ENCODE measurements at regions not wholly inside any gene's neighbourhood (a gene's known extent, or its start where the extent isn't known, plus 50 kb on each side); places are given as distances from the start of the nearest gene placed in this dataset.

DNA sequence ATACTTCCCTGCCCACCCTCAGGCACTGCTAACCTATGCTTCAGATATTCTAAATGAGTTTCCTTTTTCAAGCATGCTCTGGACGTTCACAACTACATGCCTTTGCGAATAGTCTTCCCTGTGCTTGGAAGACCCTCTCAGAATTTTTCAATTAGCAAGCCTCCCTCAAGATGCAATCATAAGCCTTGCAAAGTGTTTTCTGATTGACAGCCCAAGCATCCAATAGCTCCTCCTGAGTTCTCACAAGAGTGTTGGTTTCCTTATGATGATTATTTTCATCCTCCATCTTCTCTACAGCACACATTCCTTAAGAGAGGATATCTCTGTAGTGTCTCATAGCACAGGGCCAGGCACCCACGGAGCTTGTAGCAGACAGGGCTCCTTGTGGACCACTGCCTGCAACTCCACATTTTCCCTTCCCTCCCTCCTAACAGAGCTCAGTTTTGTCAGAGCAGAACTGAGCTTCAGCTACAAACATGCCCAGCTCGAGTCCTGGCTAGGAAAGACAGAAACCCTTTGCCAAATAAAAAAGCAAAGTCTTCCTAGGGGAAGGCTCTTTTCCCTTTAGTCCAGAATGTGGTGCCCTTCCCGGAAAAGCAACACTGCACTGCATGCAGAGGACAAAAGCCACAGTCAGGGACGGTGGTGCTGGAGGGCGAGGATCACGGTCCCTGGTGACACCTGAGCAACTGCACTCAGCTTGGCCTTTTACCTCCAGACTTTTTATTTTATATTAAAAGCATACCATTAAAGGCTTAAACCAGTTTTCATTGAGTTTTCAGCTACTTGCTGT lies 819.8 kb upstream of the ID2 start:
- Histone ChIP-seq H3K4me3 (replicated peaks in 1 of 3; ENCODE audit: low read depth in 2 of 3, low read length in 3 of 3) (no peak overlapping the region), H4K20me1 (ENCODE audit: insufficient read depth, low read length) (no peaks in the 10 kb centered on the region), H3K9ac (ENCODE audit: insufficient read depth, low read length, poor library complexity, severe bottlenecking) (no peak overlapping the region), H3K27ac (ENCODE audit: low read depth in 1 of 2, low read length in 2 of 2) (no peak overlapping the region), H3K9me3 (replicated peaks in 1 of 2; ENCODE audit: control insufficient read depth in 1 of 2, insufficient read depth in 1 of 2, low read length in 2 of 2) (no peaks in the 10 kb centered on the region), H2AFZ (ENCODE audit: insufficient read depth, low read depth, low read length, poor library complexity, severe bottlenecking) (no peak overlapping the region), H3K27me3 (ENCODE audit: control insufficient read depth in 2 of 2, insufficient read depth in 2 of 2, low read length in 2 of 2) (no peaks in the 10 kb centered on the region), H3K79me2 (ENCODE audit: insufficient read depth, low read length) (no peaks in the 10 kb centered on the region), H3K4me2 (replicated peaks; ENCODE audit: extremely low read depth, low read length, poor library complexity, severe bottlenecking) (no peak overlapping the region), H3K4me1 (ENCODE audit: control insufficient read depth in 1 of 2, insufficient read depth in 2 of 2, low read length in 2 of 2) (peaks cover 11 to 12% of the 10 kb centered on the region in 2 donors), H3K36me3 (replicated peaks in 1 of 2; ENCODE audit: control insufficient read depth in 1 of 2, insufficient read depth in 2 of 2, low read length in 2 of 2) (no peaks in the 10 kb centered on the region)
- Mint-ChIP-seq H3K4me3 (no peak overlapping the region), H3K9me3 (peaks cover 0 to 3% (median 0%) of the 10 kb centered on the region in 7 donors), H3K27me3 (ENCODE audit: low read depth in 3 of 3) (peaks cover 0 to 4% (median 0%) of the 10 kb centered on the region in 3 donors), H3K4me1 (peaks cover 3% of the 10 kb centered on the region), H3K27ac (no peak overlapping the region), H3K36me3 (no peaks in the 10 kb centered on the region)
- TF ChIP-seq, protein P1, sequence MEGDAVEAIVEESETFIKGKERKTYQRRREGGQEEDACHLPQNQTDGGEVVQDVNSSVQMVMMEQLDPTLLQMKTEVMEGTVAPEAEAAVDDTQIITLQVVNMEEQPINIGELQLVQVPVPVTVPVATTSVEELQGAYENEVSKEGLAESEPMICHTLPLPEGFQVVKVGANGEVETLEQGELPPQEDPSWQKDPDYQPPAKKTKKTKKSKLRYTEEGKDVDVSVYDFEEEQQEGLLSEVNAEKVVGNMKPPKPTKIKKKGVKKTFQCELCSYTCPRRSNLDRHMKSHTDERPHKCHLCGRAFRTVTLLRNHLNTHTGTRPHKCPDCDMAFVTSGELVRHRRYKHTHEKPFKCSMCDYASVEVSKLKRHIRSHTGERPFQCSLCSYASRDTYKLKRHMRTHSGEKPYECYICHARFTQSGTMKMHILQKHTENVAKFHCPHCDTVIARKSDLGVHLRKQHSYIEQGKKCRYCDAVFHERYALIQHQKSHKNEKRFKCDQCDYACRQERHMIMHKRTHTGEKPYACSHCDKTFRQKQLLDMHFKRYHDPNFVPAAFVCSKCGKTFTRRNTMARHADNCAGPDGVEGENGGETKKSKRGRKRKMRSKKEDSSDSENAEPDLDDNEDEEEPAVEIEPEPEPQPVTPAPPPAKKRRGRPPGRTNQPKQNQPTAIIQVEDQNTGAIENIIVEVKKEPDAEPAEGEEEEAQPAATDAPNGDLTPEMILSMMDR (IDR thresholded peaks at IDR 0.05): no peak
- intact Hi-C loops (cut with micrococcal nuclease): no loop called here
- WGBS (ENCODE audit: insufficient coverage): 100% methylated on average over 3 of the region's 8 CpGs
- no peak for DNase-seq

DNA sequence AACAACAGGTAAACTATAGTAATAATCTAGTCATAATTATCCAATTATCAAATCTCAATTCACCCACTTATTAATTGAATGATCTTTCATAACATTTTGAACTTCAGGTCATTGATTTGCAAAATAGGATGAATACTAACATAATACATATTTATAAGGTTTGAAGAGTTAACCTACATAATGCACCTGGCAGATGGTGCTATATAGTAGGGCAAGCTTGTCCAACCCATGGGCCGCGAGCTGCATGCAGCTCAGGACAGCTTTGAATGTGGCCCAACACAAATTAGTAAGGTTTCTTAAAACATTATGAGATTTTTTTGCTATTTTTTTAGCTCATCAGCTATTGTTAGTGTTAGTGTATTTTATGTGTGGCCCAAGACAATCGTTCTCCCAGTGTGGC lies 815.8 kb upstream of the ID2 start:
- H3K4me3 ChIP-seq (replicated peaks in 1 of 3; ENCODE audit: low read depth in 2 of 3, low read length in 3 of 3): no peak overlapping the region
- no peak overlapping the region for H3K9ac ChIP-seq (ENCODE audit: insufficient read depth, low read length, poor library complexity, severe bottlenecking)
- Mint-ChIP-seq H3K27ac (no peak overlapping the region), H3K4me1 (peaks cover 13% of the 10 kb centered on the region), H3K36me3 (no peaks in the 10 kb centered on the region), H3K27me3 (ENCODE audit: low read depth in 3 of 3) (peaks cover 0 to 4% (median 0%) of the 10 kb centered on the region in 3 donors), H3K9me3 (peaks cover 0 to 3% (median 0%) of the 10 kb centered on the region in 7 donors), H3K4me3 (no peak overlapping the region)
- TF ChIP-seq, protein P1 (IDR thresholded peaks at IDR 0.05): no peak
- WGBS (ENCODE audit: insufficient coverage): 93% methylated on average over 2 of the region's 3 CpGs
- no peaks in the 10 kb centered on the region for H4K20me1 ChIP-seq (ENCODE audit: insufficient read depth, low read length)
- H3K36me3 ChIP-seq (replicated peaks in 1 of 2; ENCODE audit: control insufficient read depth in 1 of 2, insufficient read depth in 2 of 2, low read length in 2 of 2): no peaks in the 10 kb centered on the region
- no peak overlapping the region for H3K4me2 ChIP-seq (replicated peaks; ENCODE audit: extremely low read depth, low read length, poor library complexity, severe bottlenecking)
- H3K27me3 ChIP-seq (ENCODE audit: control insufficient read depth in 2 of 2, insufficient read depth in 2 of 2, low read length in 2 of 2): no peaks in the 10 kb centered on the region
- peaks cover 29 to 39% of the 10 kb centered on the region in 2 donors for H3K4me1 ChIP-seq (ENCODE audit: control insufficient read depth in 1 of 2, insufficient read depth in 2 of 2, low read length in 2 of 2)
- H2AFZ ChIP-seq (ENCODE audit: insufficient read depth, low read depth, low read length, poor library complexity, severe bottlenecking): no peak overlapping the region
- intact Hi-C loops (cut with micrococcal nuclease): no loop called here
- H3K9me3 ChIP-seq (replicated peaks in 1 of 2; ENCODE audit: control insufficient read depth in 1 of 2, insufficient read depth in 1 of 2, low read length in 2 of 2): no peaks in the 10 kb centered on the region
- no peak for DNase-seq
- H3K27ac ChIP-seq (ENCODE audit: low read depth in 1 of 2, low read length in 2 of 2): peak overlapping the region; percentile 40 to 85
- H3K79me2 ChIP-seq (ENCODE audit: insufficient read depth, low read length): no peaks in the 10 kb centered on the region

All from CD14-positive monocyte (primary cell).